ENCODE measurements at regions not wholly inside any gene's neighbourhood (a gene's known extent, or its start where the extent isn't known, plus 50 kb on each side); places are given as distances from the start of the nearest gene placed in this dataset.

GRCh38 chr6:19755181-19755580, 82.0 kb upstream of the ID4 start (continued):
- TF ChIP-seq FOXA3 (CRISPR knock-in tag; conservative IDR thresholded peaks at IDR 0.05 in 1 of 2, IDR thresholded peaks at IDR 0.05 in 1 of 2) = no peak
- no peak for TF ChIP-seq MTA1 (IDR thresholded peaks at IDR 0.05; ENCODE audit: borderline replicate concordance)
- no peak for TF ChIP-seq ZFP30 (CRISPR knock-in tag; IDR thresholded peaks at IDR 0.05; ENCODE audit: borderline replicate concordance)
- TF ChIP-seq, protein P1, sequence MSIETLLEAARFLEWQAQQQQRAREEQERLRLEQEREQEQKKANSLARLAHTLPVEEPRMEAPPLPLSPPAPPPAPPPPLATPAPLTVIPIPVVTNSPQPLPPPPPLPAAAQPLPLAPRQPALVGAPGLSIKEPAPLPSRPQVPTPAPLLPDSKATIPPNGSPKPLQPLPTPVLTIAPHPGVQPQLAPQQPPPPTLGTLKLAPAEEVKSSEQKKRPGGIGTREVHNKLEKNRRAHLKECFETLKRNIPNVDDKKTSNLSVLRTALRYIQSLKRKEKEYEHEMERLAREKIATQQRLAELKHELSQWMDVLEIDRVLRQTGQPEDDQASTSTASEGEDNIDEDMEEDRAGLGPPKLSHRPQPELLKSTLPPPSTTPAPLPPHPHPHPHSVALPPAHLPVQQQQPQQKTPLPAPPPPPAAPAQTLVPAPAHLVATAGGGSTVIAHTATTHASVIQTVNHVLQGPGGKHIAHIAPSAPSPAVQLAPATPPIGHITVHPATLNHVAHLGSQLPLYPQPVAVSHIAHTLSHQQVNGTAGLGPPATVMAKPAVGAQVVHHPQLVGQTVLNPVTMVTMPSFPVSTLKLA (conservative IDR thresholded peaks at IDR 0.05) = no peak
- TF ChIP-seq MAZ (CRISPR knock-in tag; conservative IDR thresholded peaks at IDR 0.05 in 1 of 2, IDR thresholded peaks at IDR 0.05 in 1 of 2) = no peak
- TF ChIP-seq FIP1L1 (IDR thresholded peaks at IDR 0.05; ENCODE audit: low read depth, low read length, poor library complexity, severe bottlenecking) = no peak
- no peak for TF ChIP-seq SREBF1 (IDR thresholded peaks at IDR 0.05; ENCODE audit: borderline replicate concordance, low read depth, low read length)
- TF ChIP-seq ZNF830 (CRISPR knock-in tag; IDR thresholded peaks at IDR 0.05) = no peak
- no peak for TF ChIP-seq RFX5 (IDR thresholded peaks at IDR 0.05; ENCODE audit: low read depth, low read length)
- TF ChIP-seq, protein P2, sequence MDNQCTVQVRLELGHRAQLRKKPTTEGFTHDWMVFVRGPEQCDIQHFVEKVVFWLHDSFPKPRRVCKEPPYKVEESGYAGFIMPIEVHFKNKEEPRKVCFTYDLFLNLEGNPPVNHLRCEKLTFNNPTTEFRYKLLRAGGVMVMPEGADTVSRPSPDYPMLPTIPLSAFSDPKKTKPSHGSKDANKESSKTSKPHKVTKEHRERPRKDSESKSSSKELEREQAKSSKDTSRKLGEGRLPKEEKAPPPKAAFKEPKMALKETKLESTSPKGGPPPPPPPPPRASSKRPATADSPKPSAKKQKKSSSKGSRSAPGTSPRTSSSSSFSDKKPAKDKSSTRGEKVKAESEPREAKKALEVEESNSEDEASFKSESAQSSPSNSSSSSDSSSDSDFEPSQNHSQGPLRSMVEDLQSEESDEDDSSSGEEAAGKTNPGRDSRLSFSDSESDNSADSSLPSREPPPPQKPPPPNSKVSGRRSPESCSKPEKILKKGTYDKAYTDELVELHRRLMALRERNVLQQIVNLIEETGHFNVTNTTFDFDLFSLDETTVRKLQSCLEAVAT (IDR thresholded peaks at IDR 0.05) = no peak
- TF ChIP-seq EZH2 (IDR thresholded peaks at IDR 0.05; ENCODE audit: borderline replicate concordance, low read depth, low read length) = no peak
